Osteoblast (primary cell): ENCODE measurements at regions not wholly inside any gene's neighbourhood (a gene's known extent, or its start where the extent isn't known, plus 50 kb on each side); places are given as distances from the start of the nearest gene placed in this dataset.

Experiments
- DNase-seq: peaks from one replicate; pipeline ENCODE4 v3.0.0; 2011; ENCODE audit warnings: low spot score, mixed read lengths; ENCODE audit not compliant: insufficient read length; ENCODE audit errors: missing footprints
- H2AFZ ChIP-seq: 2 replicates; pipeline ENCODE4 v1.6.0; 2011; ENCODE audit warnings: mild to moderate bottlenecking, low read length
- H3K27ac ChIP-seq: 2 replicates; pipeline ENCODE4 v1.5.1; 2011; ENCODE audit warnings: mild to moderate bottlenecking, low read depth, low read length, moderate library complexity
- H3K27me3 ChIP-seq: 2 replicates; pipeline ENCODE4 v1.6.0; 2012; ENCODE audit warnings: mild to moderate bottlenecking, control low read depth, inconsistent platforms, low read length, moderate library complexity; ENCODE audit not compliant: insufficient read depth
- H3K36me3 ChIP-seq: 2 replicates; pipeline ENCODE4 v1.5.1; 2011; ENCODE audit warnings: mild to moderate bottlenecking, low read length, control low read depth, moderate library complexity; ENCODE audit not compliant: insufficient read depth
- H3K4me1 ChIP-seq: 2 replicates; pipeline ENCODE4 v1.5.1; 2011; ENCODE audit warnings: mild to moderate bottlenecking, low read length, control low read depth, moderate library complexity; ENCODE audit not compliant: insufficient read depth
- H3K4me2 ChIP-seq: 2 replicates; pipeline ENCODE4 v1.6.0; 2011; ENCODE audit warnings: mild to moderate bottlenecking, low read length; ENCODE audit not compliant: insufficient read depth
- H3K4me3 ChIP-seq: fragments of 200-600 bp; sonication (generic); 3 replicates; pipeline ENCODE4 v1.5.1; 2012; ENCODE audit warnings: mild to moderate bottlenecking, low read length, inconsistent platforms; ENCODE audit not compliant: insufficient read depth
- H3K79me2 ChIP-seq: 2 replicates; pipeline ENCODE4 v1.6.0; 2012; ENCODE audit warnings: mild to moderate bottlenecking, low read length, control low read depth, inconsistent platforms; ENCODE audit not compliant: insufficient read depth
- H3K9me3 ChIP-seq: 2 replicates; pipeline ENCODE4 v1.5.1; 2011; ENCODE audit warnings: low read depth, low read length, control low read depth
- H4K20me1 ChIP-seq: 2 replicates; pipeline ENCODE4 v1.6.0; 2012; ENCODE audit warnings: mild to moderate bottlenecking, low read length, control low read depth; ENCODE audit not compliant: insufficient read depth
- TF ChIP-seq, protein P1 (sequence below): IDR thresholded peaks from 2 replicates; pipeline ENCODE4 v1.5.1; 2011; ENCODE audit warnings: mild to moderate bottlenecking, low read depth, low read length, moderate library complexity; ENCODE audit errors: extremely low read depth

DNA sequence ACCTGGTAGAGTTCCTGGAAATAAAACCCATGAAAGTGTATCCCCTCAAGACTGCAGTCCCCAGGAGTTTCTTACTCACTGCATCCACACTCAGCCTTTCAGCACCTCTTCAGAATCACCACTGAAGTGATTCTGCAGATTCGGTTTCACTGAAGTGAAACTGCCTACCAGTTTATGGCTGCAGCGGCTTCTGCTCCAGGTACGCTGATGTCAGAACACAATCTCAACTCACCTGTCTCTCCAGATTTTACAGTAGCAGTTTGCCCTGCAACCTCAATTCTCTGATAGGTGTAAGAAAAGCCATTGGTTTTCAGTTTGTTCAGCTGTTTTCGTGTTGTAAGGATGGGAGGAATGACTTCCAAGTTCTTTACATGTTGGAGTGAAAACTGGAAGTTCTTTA, 124.8 kb downstream of the TSN start:
- Histone ChIP-seq H3K27ac (no peak overlapping the region), H3K4me2 (no peak overlapping the region), H3K27me3 (peaks cover 3% of the 10 kb centered on the region), H3K4me3 (no peak overlapping the region), H2AFZ (no peak overlapping the region), H4K20me1 (no peaks in the 10 kb centered on the region), H3K4me1 (no peaks in the 10 kb centered on the region), H3K79me2 (no peaks in the 10 kb centered on the region), H3K36me3 (no peaks in the 10 kb centered on the region), H3K9me3 (no peaks in the 10 kb centered on the region)
- no peak for DNase-seq
- TF ChIP-seq, protein P1, sequence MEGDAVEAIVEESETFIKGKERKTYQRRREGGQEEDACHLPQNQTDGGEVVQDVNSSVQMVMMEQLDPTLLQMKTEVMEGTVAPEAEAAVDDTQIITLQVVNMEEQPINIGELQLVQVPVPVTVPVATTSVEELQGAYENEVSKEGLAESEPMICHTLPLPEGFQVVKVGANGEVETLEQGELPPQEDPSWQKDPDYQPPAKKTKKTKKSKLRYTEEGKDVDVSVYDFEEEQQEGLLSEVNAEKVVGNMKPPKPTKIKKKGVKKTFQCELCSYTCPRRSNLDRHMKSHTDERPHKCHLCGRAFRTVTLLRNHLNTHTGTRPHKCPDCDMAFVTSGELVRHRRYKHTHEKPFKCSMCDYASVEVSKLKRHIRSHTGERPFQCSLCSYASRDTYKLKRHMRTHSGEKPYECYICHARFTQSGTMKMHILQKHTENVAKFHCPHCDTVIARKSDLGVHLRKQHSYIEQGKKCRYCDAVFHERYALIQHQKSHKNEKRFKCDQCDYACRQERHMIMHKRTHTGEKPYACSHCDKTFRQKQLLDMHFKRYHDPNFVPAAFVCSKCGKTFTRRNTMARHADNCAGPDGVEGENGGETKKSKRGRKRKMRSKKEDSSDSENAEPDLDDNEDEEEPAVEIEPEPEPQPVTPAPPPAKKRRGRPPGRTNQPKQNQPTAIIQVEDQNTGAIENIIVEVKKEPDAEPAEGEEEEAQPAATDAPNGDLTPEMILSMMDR, result no peak

DNA sequence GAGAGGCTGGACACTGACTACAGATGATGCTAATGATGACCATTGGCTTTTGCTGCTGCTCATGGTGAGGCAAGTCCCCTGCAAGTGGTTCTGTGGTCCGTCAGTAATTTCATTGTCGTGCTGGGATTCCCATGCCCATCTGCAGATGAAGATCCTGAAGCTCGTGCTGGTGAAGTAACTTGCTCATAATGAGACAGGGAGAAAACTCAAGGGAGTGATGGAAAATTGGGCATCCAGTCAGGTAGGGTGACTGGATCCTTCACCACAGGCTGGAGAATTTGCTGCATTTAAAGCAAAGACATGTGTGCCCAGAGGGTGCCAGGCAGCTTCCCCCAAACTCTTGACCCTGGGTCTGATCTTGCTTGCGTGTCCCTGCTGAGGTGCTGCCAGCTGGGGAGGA, 125.6 kb downstream of the TSN start:
- Histone ChIP-seq H3K36me3 (no peaks in the 10 kb centered on the region), H3K27ac (no peak overlapping the region), H3K27me3 (no peaks in the 10 kb centered on the region), H3K79me2 (no peaks in the 10 kb centered on the region), H4K20me1 (no peaks in the 10 kb centered on the region), H3K9me3 (no peaks in the 10 kb centered on the region), H2AFZ (no peak overlapping the region), H3K4me2 (no peak overlapping the region), H3K4me1 (no peaks in the 10 kb centered on the region), H3K4me3 (no peak overlapping the region)
- TF ChIP-seq, protein P1, result no peak
- DNase-seq, result no peak

DNA sequence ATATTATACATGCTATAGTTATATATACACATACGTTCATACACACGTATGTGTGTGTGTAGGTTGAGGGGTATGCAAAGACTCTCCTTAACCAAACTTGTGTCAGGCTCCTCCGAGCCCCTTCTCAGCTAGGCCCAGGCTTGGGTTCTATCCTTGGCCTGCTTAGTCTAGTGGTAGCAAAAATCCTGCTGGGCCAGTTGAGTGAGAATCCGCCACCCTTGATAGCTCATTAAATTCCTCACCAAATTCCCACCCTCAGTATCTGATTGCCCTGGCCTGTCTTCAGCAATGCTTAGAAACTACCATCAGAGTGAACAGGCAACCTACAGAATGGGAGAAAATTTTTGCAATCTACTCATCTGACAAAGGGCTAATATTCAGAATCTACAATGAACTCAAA, 126.5 kb downstream of the TSN start:
- H3K9me3 ChIP-seq, result no peaks in the 10 kb centered on the region
- no peak overlapping the region for H3K4me3 ChIP-seq
- no peaks in the 10 kb centered on the region for H4K20me1 ChIP-seq
- no peaks in the 10 kb centered on the region for H3K79me2 ChIP-seq
- H3K4me2 ChIP-seq, result no peak overlapping the region
- TF ChIP-seq, protein P1, result no peak
- H3K4me1 ChIP-seq, result no peaks in the 10 kb centered on the region
- no peak overlapping the region for H2AFZ ChIP-seq
- H3K36me3 ChIP-seq, result no peaks in the 10 kb centered on the region
- DNase-seq, result no peak
- H3K27me3 ChIP-seq, result no peaks in the 10 kb centered on the region
- H3K27ac ChIP-seq, result no peak overlapping the region

DNA sequence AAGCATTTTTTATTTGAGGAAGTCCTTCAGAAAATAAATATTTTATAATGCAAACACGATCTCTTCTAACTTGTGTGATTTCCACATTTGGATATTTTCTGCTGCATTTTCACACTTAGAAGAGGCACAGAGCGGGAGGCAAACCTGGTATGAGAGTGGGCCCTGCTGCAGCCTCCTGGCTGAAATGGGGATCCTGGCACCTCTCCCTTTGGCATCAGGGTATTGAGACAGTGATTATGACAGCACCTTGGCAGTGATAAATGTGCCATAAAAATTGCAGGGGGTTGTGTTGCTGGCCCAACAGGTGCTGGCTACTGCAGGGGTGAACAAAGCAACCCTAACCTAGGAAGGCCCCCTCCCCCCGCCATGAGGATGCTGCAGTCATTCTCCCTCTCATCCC, 128.6 kb downstream of the TSN start:
- TF ChIP-seq, protein P1, result no peak
- no peak overlapping the region for H2AFZ ChIP-seq
- DNase-seq, result no peak

More for the DNA sequence above, 128.6 kb downstream of the TSN start:
- no peak overlapping the region for H3K27ac ChIP-seq
- H3K4me3 ChIP-seq, result no peak overlapping the region
- H3K9me3 ChIP-seq, result no peaks in the 10 kb centered on the region
- H3K36me3 ChIP-seq, result no peaks in the 10 kb centered on the region
- H3K27me3 ChIP-seq, result no peaks in the 10 kb centered on the region
- no peaks in the 10 kb centered on the region for H4K20me1 ChIP-seq
- H3K4me1 ChIP-seq, result no peaks in the 10 kb centered on the region
- no peaks in the 10 kb centered on the region for H3K79me2 ChIP-seq
- no peak overlapping the region for H3K4me2 ChIP-seq
